ENCODE measurements at regions not wholly inside any gene's neighbourhood (a gene's known extent, or its start where the extent isn't known, plus 50 kb on each side); places are given as distances from the start of the nearest gene placed in this dataset.

GRCh38 chr12:85708775-85709174, 127.4 kb downstream of the RASSF9 start:
- Histone ChIP-seq H3K4me3 (ENCODE audit: low read depth, low read length, poor library complexity, severe bottlenecking) (no peak overlapping the region), H3K9me2 (ENCODE audit: insufficient read depth, low read length) (no peaks in the 10 kb centered on the region), H2AFZ (ENCODE audit: low read length) (no peak overlapping the region), H3K4me2 (ENCODE audit: low read length) (no peak overlapping the region), H3K79me2 (ENCODE audit: insufficient read depth, low read depth, low read length) (no peaks in the 10 kb centered on the region), H3K27ac (ENCODE audit: low read depth, low read length, poor library complexity, severe bottlenecking) (no peak overlapping the region), H4K20me1 (ENCODE audit: insufficient read depth, low read length) (no peaks in the 10 kb centered on the region), H3K36me3 (ENCODE audit: insufficient read depth, low read length) (no peaks in the 10 kb centered on the region), H3K9me3 (ENCODE audit: low read length) (no peaks in the 10 kb centered on the region), H3K4me1 (ENCODE audit: insufficient read depth, low read length, poor library complexity, severe bottlenecking) (no peaks in the 10 kb centered on the region)
- no peak for DNase-seq (ENCODE audit: low spot score)
- intact Hi-C loops (cut with micrococcal nuclease; ENCODE audit: unreplicated experiment): no loop called here
- TF ChIP-seq EZH2phosphoT487 (IDR thresholded peaks at IDR 0.05; ENCODE audit: borderline replicate concordance, low read depth, low read length) (no peak), CTCF (conservative IDR thresholded peaks at IDR 0.05; ENCODE audit: low read length) (no peak)
- ChIA-PET CTCF (ENCODE audit: unreplicated experiment) (no interaction called here), POLR2A (interaction anchor here (0.6 kb wide), 1 partner anchor 10 kb away, joined by 3 read pairs; no protein-coding TSS in a partner anchor)
- BruUV-seq (replicated peaks): no TSS peak

GRCh38 chr12:85711735-85712390, 124.3 kb downstream of the RASSF9 start:
- Histone ChIP-seq H3K79me2 (ENCODE audit: insufficient read depth, low read depth, low read length) (no peaks in the 10 kb centered on the region), H3K4me2 (ENCODE audit: low read length) (no peak overlapping the region), H3K4me1 (ENCODE audit: insufficient read depth, low read length, poor library complexity, severe bottlenecking) (no peaks in the 10 kb centered on the region), H3K36me3 (ENCODE audit: insufficient read depth, low read length) (no peaks in the 10 kb centered on the region), H4K20me1 (ENCODE audit: insufficient read depth, low read length) (no peaks in the 10 kb centered on the region), H2AFZ (ENCODE audit: low read length) (no peak overlapping the region), H3K4me3 (ENCODE audit: low read depth, low read length, poor library complexity, severe bottlenecking) (no peak overlapping the region), H3K27ac (ENCODE audit: low read depth, low read length, poor library complexity, severe bottlenecking) (no peak overlapping the region), H3K9me3 (ENCODE audit: low read length) (no peaks in the 10 kb centered on the region), H3K9me2 (ENCODE audit: insufficient read depth, low read length) (no peaks in the 10 kb centered on the region)
- DNase-seq (ENCODE audit: low spot score): no peak
- ChIA-PET CTCF (ENCODE audit: unreplicated experiment) (no interaction called here), POLR2A (no interaction called here)
- no peak for TF ChIP-seq EZH2phosphoT487 (IDR thresholded peaks at IDR 0.05; ENCODE audit: borderline replicate concordance, low read depth, low read length)
- TF ChIP-seq CTCF (conservative IDR thresholded peaks at IDR 0.05; ENCODE audit: low read length): no peak
- BruUV-seq (replicated peaks): no TSS peak
- intact Hi-C loops (cut with micrococcal nuclease; ENCODE audit: unreplicated experiment): no loop called here

GRCh38 chr12:85713373-85713772, 122.8 kb downstream of the RASSF9 start:
- Histone ChIP-seq H3K79me2 (ENCODE audit: insufficient read depth, low read depth, low read length) (no peaks in the 10 kb centered on the region), H3K27ac (ENCODE audit: low read depth, low read length, poor library complexity, severe bottlenecking) (no peak overlapping the region), H3K4me1 (ENCODE audit: insufficient read depth, low read length, poor library complexity, severe bottlenecking) (no peaks in the 10 kb centered on the region), H3K9me2 (ENCODE audit: insufficient read depth, low read length) (no peaks in the 10 kb centered on the region), H3K36me3 (ENCODE audit: insufficient read depth, low read length) (no peaks in the 10 kb centered on the region), H4K20me1 (ENCODE audit: insufficient read depth, low read length) (no peaks in the 10 kb centered on the region), H3K4me3 (ENCODE audit: low read depth, low read length, poor library complexity, severe bottlenecking) (no peak overlapping the region), H3K4me2 (ENCODE audit: low read length) (no peak overlapping the region), H3K9me3 (ENCODE audit: low read length) (no peaks in the 10 kb centered on the region), H2AFZ (ENCODE audit: low read length) (no peak overlapping the region)
- ChIA-PET POLR2A (interaction anchor here (0.7 kb wide), 1 partner anchor 96 kb away, joined by 3 read pairs; no protein-coding TSS in a partner anchor), CTCF (ENCODE audit: unreplicated experiment) (no interaction called here)
- intact Hi-C loops (cut with micrococcal nuclease; ENCODE audit: unreplicated experiment): no loop called here
- no peak for DNase-seq (ENCODE audit: low spot score)
- no TSS peak for BruUV-seq (replicated peaks)
- TF ChIP-seq EZH2phosphoT487 (IDR thresholded peaks at IDR 0.05; ENCODE audit: borderline replicate concordance, low read depth, low read length) (no peak), CTCF (conservative IDR thresholded peaks at IDR 0.05; ENCODE audit: low read length) (no peak)

Data from OCI-LY7 (cell line).